Muscle of leg (tissue), 3 donors: ENCODE measurements at regions not wholly inside any gene's neighbourhood (a gene's known extent, or its start where the extent isn't known, plus 50 kb on each side); places are given as distances from the start of the nearest gene placed in this dataset.

Experiments used
- DNase-seq: peaks from one replicate; pipeline ENCODE4 v3.0.0; 2013
- H3K27ac ChIP-seq: one replicate; pipeline ENCODE4 v1.5.1; 2013; ENCODE audit warnings: mild to moderate bottlenecking, low read length, control low read depth
- H3K27me3 ChIP-seq: one replicate; pipeline ENCODE4 v1.6.1; 2013; ENCODE audit warnings: low read length; ENCODE audit not compliant: control insufficient read depth, insufficient read depth
- H3K36me3 ChIP-seq: one replicate; pipeline ENCODE4 v1.6.1; 2013; ENCODE audit warnings: low read length; ENCODE audit not compliant: control insufficient read depth, insufficient read depth
- H3K4me1 ChIP-seq: one replicate; pipeline ENCODE4 v1.6.1; 2013; ENCODE audit warnings: low read length; ENCODE audit not compliant: control insufficient read depth, insufficient read depth
- H3K4me3 ChIP-seq: one replicate; pipeline ENCODE4 v1.5.1; 2013; ENCODE audit warnings: low read length, control low read depth
- H3K9me3 ChIP-seq: replicated peaks from 2 replicates; pipeline ENCODE4 v1.6.1; 2013; ENCODE audit warnings: low read depth, low read length; ENCODE audit not compliant: control insufficient read depth
- WGBS: methylation state at CpG from one replicate; pipeline ENCODE4 v1.1.5; 2013; ENCODE audit warnings: missing lambda C conversion rate; ENCODE audit not compliant: insufficient coverage; 5-methylcytosine and 5-hydroxymethylcytosine counted together

- Histone ChIP-seq H3K4me1 (no peaks in the 10 kb centered on the region), H3K27ac (no peak overlapping the region), H3K27me3 (no peaks in the 10 kb centered on the region), H3K36me3 (no peaks in the 10 kb centered on the region), H3K9me3 (no peaks in the 10 kb centered on the region), H3K4me3 (no peak overlapping the region)
- DNase-seq = no peak
- WGBS = 76% methylated on average over 2 of the region's 3 CpGs
Observed at GRCh38 chr18:41351430-41351829, 603.6 kb upstream of the PIK3C3 start.

- DNase-seq = no peak
- Histone ChIP-seq H3K27me3 (no peaks in the 10 kb centered on the region), H3K36me3 (no peaks in the 10 kb centered on the region), H3K9me3 (no peaks in the 10 kb centered on the region), H3K4me1 (no peaks in the 10 kb centered on the region), H3K27ac (no peak overlapping the region), H3K4me3 (no peak overlapping the region)
- no CpG with 5 or more reads among the region's 3 CpGs for WGBS
Observed at GRCh38 chr18:41347057-41347456, 608.0 kb upstream of the PIK3C3 start.

- H3K27me3 ChIP-seq = no peaks in the 10 kb centered on the region
- no peaks in the 10 kb centered on the region for H3K9me3 ChIP-seq
- H3K4me3 ChIP-seq = no peak overlapping the region
- H3K27ac ChIP-seq = no peak overlapping the region
- 40% methylated on average over 1 of the region's 4 CpGs for WGBS
- H3K4me1 ChIP-seq = no peaks in the 10 kb centered on the region
- no peak for DNase-seq
- H3K36me3 ChIP-seq = no peaks in the 10 kb centered on the region
Observed at GRCh38 chr18:41343808-41344207, 611.2 kb upstream of the PIK3C3 start.

GRCh38 chr18:41338341-41338740 lies 616.7 kb upstream of the PIK3C3 start:
- Histone ChIP-seq H3K4me1 (no peaks in the 10 kb centered on the region), H3K9me3 (no peaks in the 10 kb centered on the region), H3K27me3 (no peaks in the 10 kb centered on the region), H3K4me3 (no peak overlapping the region), H3K27ac (no peak overlapping the region), H3K36me3 (no peaks in the 10 kb centered on the region)
- WGBS = 71% methylated on average over 1 of the region's 1 CpG
- DNase-seq = no peak

- WGBS = no CpG with 5 or more reads among the region's 1 CpG
- no peak overlapping the region for H3K4me3 ChIP-seq
Observed at GRCh38 chr18:41331661-41332060, 623.4 kb upstream of the PIK3C3 start.

GRCh38 chr18:41326311-41326710 lies 628.7 kb upstream of the PIK3C3 start:
- DNase-seq = no peak
- no peak overlapping the region for H3K27ac ChIP-seq
- H3K4me3 ChIP-seq = no peak overlapping the region
- H3K9me3 ChIP-seq = no peaks in the 10 kb centered on the region
- no peaks in the 10 kb centered on the region for H3K36me3 ChIP-seq
- no peaks in the 10 kb centered on the region for H3K27me3 ChIP-seq
- no peaks in the 10 kb centered on the region for H3K4me1 ChIP-seq
- no CpG with 5 or more reads among the region's 2 CpGs for WGBS

More at GRCh38 chr18:41331661-41332060, 623.4 kb upstream of the PIK3C3 start:
- no peaks in the 10 kb centered on the region for H3K9me3 ChIP-seq
- no peaks in the 10 kb centered on the region for H3K36me3 ChIP-seq
- H3K27me3 ChIP-seq = no peaks in the 10 kb centered on the region
- H3K4me1 ChIP-seq = no peaks in the 10 kb centered on the region
- H3K27ac ChIP-seq = no peak overlapping the region
- DNase-seq = no peak

GRCh38 chr18:41324934-41325333 lies 630.1 kb upstream of the PIK3C3 start:
- no peak for DNase-seq
- no peaks in the 10 kb centered on the region for H3K9me3 ChIP-seq
- no peaks in the 10 kb centered on the region for H3K36me3 ChIP-seq
- no peaks in the 10 kb centered on the region for H3K27me3 ChIP-seq
- no peak overlapping the region for H3K27ac ChIP-seq
- WGBS = 100% methylated on average over 1 of the region's 2 CpGs
- H3K4me1 ChIP-seq = no peaks in the 10 kb centered on the region
- H3K4me3 ChIP-seq = no peak overlapping the region

GRCh38 chr18:41324020-41324791 lies 630.8 kb upstream of the PIK3C3 start:
- DNase-seq = no peak
- Histone ChIP-seq H3K4me3 (no peak overlapping the region), H3K27ac (no peak overlapping the region), H3K27me3 (no peaks in the 10 kb centered on the region), H3K4me1 (no peaks in the 10 kb centered on the region), H3K36me3 (no peaks in the 10 kb centered on the region), H3K9me3 (no peaks in the 10 kb centered on the region)
- WGBS = 83% methylated on average over 2 of the region's 2 CpGs

- no peak for DNase-seq
- H3K27me3 ChIP-seq = no peaks in the 10 kb centered on the region
- H3K36me3 ChIP-seq = no peaks in the 10 kb centered on the region
- H3K4me1 ChIP-seq = no peaks in the 10 kb centered on the region
- no peak overlapping the region for H3K27ac ChIP-seq
- H3K9me3 ChIP-seq = no peaks in the 10 kb centered on the region
- no peak overlapping the region for H3K4me3 ChIP-seq
Observed at GRCh38 chr18:41323044-41323443, 632.0 kb upstream of the PIK3C3 start.

- no peaks in the 10 kb centered on the region for H3K4me1 ChIP-seq
- H3K27me3 ChIP-seq = no peaks in the 10 kb centered on the region
- no peaks in the 10 kb centered on the region for H3K36me3 ChIP-seq
- WGBS = 100% methylated on average over 1 of the region's 2 CpGs
- no peak overlapping the region for H3K4me3 ChIP-seq
- peaks cover 7% of the 10 kb centered on the region for H3K9me3 ChIP-seq
- no peak overlapping the region for H3K27ac ChIP-seq
- DNase-seq = no peak
Observed at GRCh38 chr18:41320100-41320499, 634.9 kb upstream of the PIK3C3 start.

- Histone ChIP-seq H3K4me1 (no peaks in the 10 kb centered on the region), H3K36me3 (no peaks in the 10 kb centered on the region), H3K4me3 (no peak overlapping the region), H3K27ac (no peak overlapping the region), H3K9me3 (peaks cover 7% of the 10 kb centered on the region), H3K27me3 (no peaks in the 10 kb centered on the region)
- no peak for DNase-seq
- 86% methylated on average over 2 of the region's 3 CpGs for WGBS
Observed at GRCh38 chr18:41315134-41315533, 639.9 kb upstream of the PIK3C3 start.
